GM19372 (cell line): ENCODE measurements at regions not wholly inside any gene's neighbourhood (a gene's known extent, or its start where the extent isn't known, plus 50 kb on each side); places are given as distances from the start of the nearest gene placed in this dataset.

Source experiments
- ATAC-seq: cut with Tn5 transposase; IDR thresholded peaks from one replicate; pipeline ENCODE4 v1.9.1; 2021; ENCODE audit warnings: mild to moderate bottlenecking, low read depth, moderate library complexity; ENCODE audit not compliant: unreplicated experiment

- no peak for ATAC-seq
Measured at GRCh38 chr17:413706-414380, 61.2 kb upstream of the RPH3AL start.

GRCh38 chr17:413016-413350 lies 60.4 kb upstream of the RPH3AL start:
- no peak for ATAC-seq

DNA sequence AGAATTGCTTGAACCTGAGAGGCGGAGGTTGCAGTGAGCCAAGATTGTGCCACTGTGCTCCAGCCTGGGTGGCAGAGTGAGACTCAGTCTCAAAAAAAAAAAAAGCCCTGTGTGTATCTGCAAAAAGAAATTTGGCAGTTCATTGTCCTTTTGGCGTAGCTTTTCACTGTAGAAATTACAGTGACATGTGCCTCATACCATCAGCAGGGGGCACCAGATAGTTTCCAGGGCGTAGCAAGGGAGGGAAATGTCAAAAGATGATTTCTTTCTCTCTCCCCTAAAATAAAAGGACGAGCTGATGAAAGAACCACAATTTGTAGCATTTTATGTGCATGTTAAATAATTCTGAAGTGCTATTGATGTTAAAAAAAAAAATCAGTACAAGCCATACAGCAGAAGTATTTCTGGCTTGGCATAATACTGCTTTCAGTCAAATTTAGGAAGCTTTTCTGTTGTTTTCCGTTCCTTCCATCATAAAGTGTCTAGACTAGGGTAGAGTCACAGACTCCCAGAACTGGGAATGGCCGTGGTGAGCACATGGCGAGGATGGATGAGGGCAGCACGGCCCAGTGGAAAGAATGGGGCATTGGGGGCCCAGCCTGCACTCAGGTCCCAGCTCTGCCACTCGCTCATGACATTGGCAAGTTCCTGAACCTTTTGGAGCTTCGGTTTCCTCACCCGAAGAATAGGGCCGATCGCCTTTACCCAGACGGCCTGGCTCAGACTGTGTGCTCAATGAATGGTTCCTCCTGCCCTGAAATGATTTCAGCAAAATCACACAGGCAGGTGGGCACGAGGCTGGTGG lies 59.8 kb upstream of the RPH3AL start:
- ATAC-seq, result no peak

DNA sequence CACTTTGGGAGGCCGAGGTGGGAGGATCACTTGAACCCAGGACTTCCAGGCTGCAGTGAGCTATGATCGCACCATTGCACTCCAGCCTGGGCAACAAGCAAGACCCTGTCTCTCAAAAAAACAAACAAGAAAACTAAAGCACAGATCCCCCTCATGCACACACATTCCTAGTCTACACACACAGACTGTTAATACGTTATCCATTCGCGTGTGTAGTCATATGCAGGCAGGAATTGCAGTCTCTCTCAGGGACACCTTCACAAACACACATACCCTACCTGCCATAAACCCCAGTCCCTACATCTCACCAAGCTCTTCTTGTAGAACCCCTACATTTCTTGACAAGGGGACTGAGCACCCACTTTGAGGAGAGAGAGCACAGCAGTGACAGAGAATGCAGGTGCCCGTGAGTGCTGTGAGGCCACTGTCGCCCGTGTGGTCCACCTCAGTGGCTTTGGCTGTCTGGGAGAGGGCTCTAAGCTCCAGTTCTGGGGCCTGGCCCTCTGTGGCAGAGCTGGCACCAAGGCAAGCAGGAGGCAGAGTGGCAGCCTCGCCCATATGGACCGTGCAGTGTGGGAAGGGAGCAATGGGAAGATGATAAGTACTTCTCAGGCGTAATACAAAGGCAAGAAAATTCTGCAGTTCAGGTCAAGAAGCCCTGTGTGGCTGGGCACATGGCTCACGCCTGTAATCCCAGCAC lies 59.0 kb upstream of the RPH3AL start:
- ATAC-seq, result no peak

GRCh38 chr17:410543-411401 lies 58.2 kb upstream of the RPH3AL start:
- ATAC-seq, result no peak

DNA sequence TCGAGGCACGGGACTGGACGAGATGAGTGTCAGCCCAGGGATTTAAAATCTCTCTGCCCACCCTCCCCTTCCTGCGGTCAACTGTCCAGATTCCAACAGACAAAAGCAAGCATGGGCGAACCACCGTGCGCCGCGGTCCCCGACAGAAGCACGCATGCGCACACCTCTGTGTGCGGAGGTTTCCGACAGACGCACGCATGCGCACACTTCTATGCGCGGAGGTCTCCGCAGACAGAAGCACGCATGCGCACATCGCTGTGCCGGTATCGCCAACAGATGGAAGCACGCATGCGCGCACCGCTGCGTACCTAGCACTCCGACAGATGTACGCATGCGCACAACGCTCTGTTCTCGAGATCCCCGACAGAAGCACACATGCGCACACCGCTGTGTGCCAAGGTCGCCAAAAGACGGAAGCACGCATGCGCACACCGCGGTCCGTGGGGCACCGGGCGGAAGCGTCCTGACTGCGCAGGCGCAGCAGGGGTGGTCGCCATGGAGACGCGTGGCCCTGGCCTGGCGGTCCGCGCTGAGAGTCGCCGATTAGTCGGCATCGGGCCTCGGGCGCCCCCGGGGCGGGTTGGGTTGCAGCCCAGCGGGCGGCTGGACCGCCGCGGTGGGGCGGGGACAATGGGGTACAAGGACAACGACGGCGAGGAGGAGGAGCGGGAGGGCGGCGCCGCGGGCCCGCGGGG lies 57.4 kb upstream of the RPH3AL start:
- peak; percentile 96 for ATAC-seq

- ATAC-seq, result no peak
Measured at GRCh38 chr17:409308-409847, 56.8 kb upstream of the RPH3AL start.

DNA sequence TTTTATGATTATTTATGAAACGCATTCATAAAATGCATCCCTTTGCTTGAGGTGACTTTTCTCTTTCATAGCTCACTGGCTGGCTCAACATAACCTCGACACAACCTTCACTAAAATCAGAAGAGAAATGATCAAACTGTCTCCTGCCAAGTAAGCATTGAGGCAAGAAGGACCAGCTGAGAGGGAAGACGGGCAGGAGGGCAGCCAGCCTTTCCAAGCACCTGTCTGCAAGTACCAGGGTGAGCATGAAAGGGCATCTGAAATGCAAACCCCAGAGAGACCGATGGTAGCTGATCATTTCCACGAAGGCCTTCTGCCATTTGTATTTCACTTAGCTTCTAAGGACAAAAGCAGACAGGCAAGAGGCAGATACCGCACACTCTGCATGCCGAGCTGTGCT lies 52.1 kb upstream of the RPH3AL start:
- ATAC-seq, result no peak
